Natural killer cell (primary cell): ENCODE measurements at regions not wholly inside any gene's neighbourhood (a gene's known extent, or its start where the extent isn't known, plus 50 kb on each side); places are given as distances from the start of the nearest gene placed in this dataset.

ENCODE experiments used
- ATAC-seq, 3 donors: fragments of 150-1000 bp in 2 of 3; fragments of 200-7000 bp in 1 of 3; cut with Tn5 transposase; 1 replicate in 1 of 3; 2 replicates in 2 of 3; pipeline ENCODE4 v1.10.0; 2021; ENCODE audit warnings: mild to moderate bottlenecking in 2 of 3, moderate library complexity in 2 of 3
- DNase-seq, 2 donors: peaks; one replicate each; pipeline versions ENCODE4 v3.0.0 to v3.0.0-alpha.2; 2013 to 2021; ENCODE audit warnings: mixed read lengths in 1 of 2
- H3K27ac ChIP-seq: one replicate; pipeline ENCODE4 v1.5.1; 2013; ENCODE audit warnings: mild to moderate bottlenecking, low read length
- H3K27me3 ChIP-seq: one replicate; pipeline ENCODE4 v1.6.1; 2013; ENCODE audit warnings: low read length; ENCODE audit not compliant: control insufficient read depth, insufficient read depth
- H3K36me3 ChIP-seq: one replicate; pipeline ENCODE4 v1.6.1; 2013; ENCODE audit warnings: low read length; ENCODE audit not compliant: control insufficient read depth, insufficient read depth
- H3K4me1 ChIP-seq: one replicate; pipeline ENCODE4 v1.6.1; 2013; ENCODE audit warnings: low read length; ENCODE audit not compliant: control insufficient read depth, insufficient read depth
- H3K4me3 ChIP-seq: one replicate; pipeline ENCODE4 v1.5.1; 2013; ENCODE audit warnings: low read length
- H3K9me3 ChIP-seq: one replicate; pipeline ENCODE4 v1.6.1; 2013; ENCODE audit warnings: low read length; ENCODE audit not compliant: control insufficient read depth, insufficient read depth
- H3K27ac Mint-ChIP-seq, 2 donors: one replicate each; pipeline ENCODE4 v1.8.0; 2022; ENCODE audit warnings: mild to moderate bottlenecking in 2 of 2, mixed read lengths in 2 of 2, moderate library complexity in 1 of 2
- H3K27me3 Mint-ChIP-seq, 2 donors: one replicate each; pipeline ENCODE4 v1.8.0; 2022; ENCODE audit warnings: low read depth in 2 of 2, mixed read lengths in 2 of 2
- H3K36me3 Mint-ChIP-seq: one replicate; pipeline ENCODE4 v1.8.0; 2022; ENCODE audit warnings: mixed read lengths
- H3K4me1 Mint-ChIP-seq, 2 donors: one replicate each; pipeline ENCODE4 v1.8.0; 2022; ENCODE audit warnings: mixed read lengths in 2 of 2
- H3K4me3 Mint-ChIP-seq: one replicate; pipeline ENCODE4 v1.8.0; 2022; ENCODE audit warnings: mild to moderate bottlenecking, moderate library complexity, mixed read lengths
- H3K9me3 Mint-ChIP-seq, 2 donors: one replicate each; pipeline ENCODE4 v1.8.0; 2022; ENCODE audit warnings: mixed read lengths in 2 of 2
- CTCF ChIP-seq: fragments of 200-600 bp; IDR thresholded peaks from one replicate; pipeline ENCODE4 v1.8.0; 2022; ENCODE audit warnings: antibody characterized with exemption
- WGBS: methylation state at CpG from one replicate; pipeline ENCODE4 v1.1.7; 2013; ENCODE audit warnings: missing lambda C conversion rate; ENCODE audit not compliant: insufficient coverage; 5-methylcytosine and 5-hydroxymethylcytosine counted together
- intact Hi-C: fragments of 100-400 bp; cut with micrococcal nuclease; formaldehyde crosslinking; loops from one replicate; pipeline ENCODE4 v1.14.2; 2022

GRCh38 chr6:12221856-12222255 lies 68.3 kb upstream of the EDN1 start:
- no peak overlapping the region for H3K4me3 Mint-ChIP-seq
- 87% methylated on average over 4 of the region's 4 CpGs for WGBS
- no peak overlapping the region for H3K27ac ChIP-seq
- DNase-seq (no peak), ATAC-seq (no peak)
- no peaks in the 10 kb centered on the region for H3K36me3 Mint-ChIP-seq
- no peak overlapping the region for H3K27ac Mint-ChIP-seq
- H3K36me3 ChIP-seq = no peaks in the 10 kb centered on the region
- H3K4me3 ChIP-seq = no peak overlapping the region
- intact Hi-C loops = no loop called here
- H3K27me3 ChIP-seq = no peaks in the 10 kb centered on the region
- no peaks in the 10 kb centered on the region for H3K9me3 ChIP-seq
- no peaks in the 10 kb centered on the region for H3K9me3 Mint-ChIP-seq
- no peaks in the 10 kb centered on the region for H3K4me1 ChIP-seq
- TF ChIP-seq CTCF = no peak
- H3K4me1 Mint-ChIP-seq = no peaks in the 10 kb centered on the region
- peaks cover 0 to 3% of the 10 kb centered on the region in 2 donors for H3K27me3 Mint-ChIP-seq

GRCh38 chr6:12222405-12223366 lies 67.5 kb upstream of the EDN1 start:
- ATAC-seq (no peak), DNase-seq (no peak)
- H3K4me3 Mint-ChIP-seq = no peak overlapping the region
- no peaks in the 10 kb centered on the region for H3K4me1 Mint-ChIP-seq
- WGBS = 88% methylated on average over 19 of the region's 19 CpGs
- Histone ChIP-seq H3K4me3 (no peak overlapping the region), H3K4me1 (no peaks in the 10 kb centered on the region), H3K27me3 (no peaks in the 10 kb centered on the region), H3K36me3 (no peaks in the 10 kb centered on the region), H3K27ac (no peak overlapping the region), H3K9me3 (no peaks in the 10 kb centered on the region)
- H3K36me3 Mint-ChIP-seq = no peaks in the 10 kb centered on the region
- H3K27ac Mint-ChIP-seq = no peak overlapping the region
- H3K9me3 Mint-ChIP-seq = no peaks in the 10 kb centered on the region
- no peak for TF ChIP-seq CTCF
- intact Hi-C loops = no loop called here
- peaks cover 0 to 3% of the 10 kb centered on the region in 2 donors for H3K27me3 Mint-ChIP-seq

GRCh38 chr6:12223383-12223782 lies 66.8 kb upstream of the EDN1 start:
- H3K27me3 Mint-ChIP-seq = peaks cover 0 to 3% of the 10 kb centered on the region in 2 donors
- WGBS = 97% methylated on average over 5 of the region's 5 CpGs

More at GRCh38 chr6:12223383-12223782, 66.8 kb upstream of the EDN1 start:
- Histone ChIP-seq H3K4me3 (no peak overlapping the region), H3K9me3 (no peaks in the 10 kb centered on the region), H3K4me1 (no peaks in the 10 kb centered on the region), H3K36me3 (no peaks in the 10 kb centered on the region), H3K27ac (no peak overlapping the region), H3K27me3 (no peaks in the 10 kb centered on the region)
- intact Hi-C loops = no loop called here
- ATAC-seq (no peak), DNase-seq (no peak)
- Mint-ChIP-seq H3K27ac (no peak overlapping the region), H3K4me1 (no peaks in the 10 kb centered on the region), H3K36me3 (no peaks in the 10 kb centered on the region), H3K4me3 (no peak overlapping the region), H3K9me3 (no peaks in the 10 kb centered on the region)
- no peak for TF ChIP-seq CTCF
